GM12865 (cell line): ENCODE measurements at regions not wholly inside any gene's neighbourhood (a gene's known extent, or its start where the extent isn't known, plus 50 kb on each side); places are given as distances from the start of the nearest gene placed in this dataset.

Source experiments
- DNase-seq: peaks from one replicate; pipeline ENCODE4 v3.0.0; 2010; ENCODE audit warnings: low read depth
- H3K4me3 ChIP-seq: 2 replicates; pipeline ENCODE4 v1.5.1; 2011; ENCODE audit warnings: mild to moderate bottlenecking, low read depth, low read length, control low read depth
- CTCF ChIP-seq: IDR thresholded peaks from 2 replicates; pipeline ENCODE4 v1.5.1; 2011; ENCODE audit warnings: low read length, control low read depth, low read depth, inconsistent platforms; ENCODE audit not compliant: insufficient read depth; ENCODE audit errors: missing control alignments

GRCh38 chr3:106920609-106921008 lies 456.6 kb upstream of the CCDC54 start:
- no peak for DNase-seq
- TF ChIP-seq CTCF = no peak
- no peak overlapping the region for H3K4me3 ChIP-seq

- H3K4me3 ChIP-seq = no peak overlapping the region
- DNase-seq = no peak
- TF ChIP-seq CTCF = no peak
These were observed 448.2 kb upstream of the CCDC54 start for GRCh38 chr3:106929081-106929480.

GRCh38 chr3:106930086-106930485 lies 447.2 kb upstream of the CCDC54 start:
- no peak for DNase-seq
- TF ChIP-seq CTCF = no peak
- no peak overlapping the region for H3K4me3 ChIP-seq

GRCh38 chr3:106931904-106932303 lies 445.3 kb upstream of the CCDC54 start:
- TF ChIP-seq CTCF = no peak
- no peak for DNase-seq

GRCh38 chr3:106936337-106936736 lies 440.9 kb upstream of the CCDC54 start:
- H3K4me3 ChIP-seq = no peak overlapping the region
- no peak for TF ChIP-seq CTCF
- no peak for DNase-seq

More at GRCh38 chr3:106931904-106932303, 445.3 kb upstream of the CCDC54 start:
- no peak overlapping the region for H3K4me3 ChIP-seq

- no peak overlapping the region for H3K4me3 ChIP-seq
- DNase-seq = no peak
- TF ChIP-seq CTCF = no peak
These were observed 435.2 kb upstream of the CCDC54 start for GRCh38 chr3:106942051-106942450.

GRCh38 chr3:106943071-106943470 lies 434.2 kb upstream of the CCDC54 start:
- DNase-seq = no peak
- no peak overlapping the region for H3K4me3 ChIP-seq
- TF ChIP-seq CTCF = no peak
